ENCODE measurements at regions not wholly inside any gene's neighbourhood (a gene's known extent, or its start where the extent isn't known, plus 50 kb on each side); places are given as distances from the start of the nearest gene placed in this dataset.

- H2AFZ ChIP-seq (ENCODE audit: low read length): no peak overlapping the region
- H3K27me3 ChIP-seq (ENCODE audit: control insufficient read depth, insufficient read depth, low read length): no peaks in the 10 kb centered on the region
- no peaks in the 10 kb centered on the region for H3K79me2 ChIP-seq (ENCODE audit: control insufficient read depth, insufficient read depth, low read length)
- no peak overlapping the region for H3K4me2 ChIP-seq (ENCODE audit: extremely low read depth, insufficient read depth, low read length)
- no peak for TF ChIP-seq EZH2 (IDR thresholded peaks at IDR 0.05; ENCODE audit: low read length, missing control alignments)
- no peak for TF ChIP-seq CTCF (conservative IDR thresholded peaks at IDR 0.05 in 1 of 2, IDR thresholded peaks at IDR 0.05 in 1 of 2; ENCODE audit: low read depth in 1 of 2, low read length in 2 of 2)
- H4K20me1 ChIP-seq (ENCODE audit: control insufficient read depth, extremely low read depth, insufficient read depth, low read length): no peaks in the 10 kb centered on the region
- no peaks in the 10 kb centered on the region for H3K4me1 ChIP-seq (ENCODE audit: control insufficient read depth, extremely low read depth, insufficient read depth, low read length)
- no peak overlapping the region for H3K4me3 ChIP-seq (replicated peaks in 1 of 4; ENCODE audit: control extremely low read depth in 1 of 4, insufficient read depth in 1 of 4, low read depth in 3 of 4, low read length in 4 of 4)
- DNase-seq (ENCODE audit: low read depth in 2 of 2): no peak
- H3K9me3 ChIP-seq (ENCODE audit: control insufficient read depth, insufficient read depth, low read depth, low read length): no peaks in the 10 kb centered on the region
- no peak overlapping the region for H3K9ac ChIP-seq (ENCODE audit: insufficient read depth, low read length)
- H3K27ac ChIP-seq (ENCODE audit: insufficient read depth, low read length): no peak overlapping the region
- H3K36me3 ChIP-seq (ENCODE audit: control insufficient read depth, insufficient read depth, low read length): no peaks in the 10 kb centered on the region
Observed at GRCh38 chr13:104206450-104207044, 1140.3 kb upstream of the SLC10A2 start.

GRCh38 chr13:104204177-104204576 is 1138.0 kb upstream of the SLC10A2 start:
- Histone ChIP-seq H4K20me1 (ENCODE audit: control insufficient read depth, extremely low read depth, insufficient read depth, low read length) (no peaks in the 10 kb centered on the region), H3K9me3 (ENCODE audit: control insufficient read depth, insufficient read depth, low read depth, low read length) (no peaks in the 10 kb centered on the region), H3K4me2 (ENCODE audit: extremely low read depth, insufficient read depth, low read length) (no peak overlapping the region), H3K36me3 (ENCODE audit: control insufficient read depth, insufficient read depth, low read length) (no peaks in the 10 kb centered on the region), H3K9ac (ENCODE audit: insufficient read depth, low read length) (no peak overlapping the region), H2AFZ (ENCODE audit: low read length) (no peak overlapping the region), H3K4me3 (replicated peaks in 1 of 4; ENCODE audit: control extremely low read depth in 1 of 4, insufficient read depth in 1 of 4, low read depth in 3 of 4, low read length in 4 of 4) (no peak overlapping the region), H3K79me2 (ENCODE audit: control insufficient read depth, insufficient read depth, low read length) (no peaks in the 10 kb centered on the region), H3K27ac (ENCODE audit: insufficient read depth, low read length) (no peak overlapping the region), H3K27me3 (ENCODE audit: control insufficient read depth, insufficient read depth, low read length) (no peaks in the 10 kb centered on the region), H3K4me1 (ENCODE audit: control insufficient read depth, extremely low read depth, insufficient read depth, low read length) (no peaks in the 10 kb centered on the region)
- no peak for DNase-seq (ENCODE audit: low read depth in 2 of 2)
- TF ChIP-seq EZH2 (IDR thresholded peaks at IDR 0.05; ENCODE audit: low read length, missing control alignments) (no peak), CTCF (conservative IDR thresholded peaks at IDR 0.05 in 1 of 2, IDR thresholded peaks at IDR 0.05 in 1 of 2; ENCODE audit: low read depth in 1 of 2, low read length in 2 of 2) (no peak)

DNA sequence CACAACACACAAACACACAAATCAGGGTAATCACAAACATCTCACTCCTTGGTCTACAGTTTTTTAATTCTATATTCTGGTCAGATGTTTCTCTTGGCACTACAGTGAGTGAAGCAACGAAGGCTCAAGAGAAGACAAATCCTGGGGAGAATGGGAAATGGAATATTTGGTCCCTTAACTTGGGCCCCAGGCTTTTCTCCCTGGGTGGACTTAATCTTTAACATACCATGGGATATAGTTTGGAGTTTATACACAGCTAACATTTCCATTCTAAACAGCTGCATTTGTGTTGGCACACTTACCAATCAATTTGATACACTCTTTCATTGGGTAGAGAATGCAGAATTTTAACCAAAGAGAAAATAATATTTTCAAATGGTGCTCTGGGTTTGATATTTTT is 1132.6 kb upstream of the SLC10A2 start:
- Histone ChIP-seq H3K9me3 (ENCODE audit: control insufficient read depth, insufficient read depth, low read depth, low read length) (no peaks in the 10 kb centered on the region), H3K79me2 (ENCODE audit: control insufficient read depth, insufficient read depth, low read length) (no peaks in the 10 kb centered on the region), H3K4me2 (ENCODE audit: extremely low read depth, insufficient read depth, low read length) (no peak overlapping the region), H4K20me1 (ENCODE audit: control insufficient read depth, extremely low read depth, insufficient read depth, low read length) (no peaks in the 10 kb centered on the region), H3K9ac (ENCODE audit: insufficient read depth, low read length) (no peak overlapping the region), H2AFZ (ENCODE audit: low read length) (no peak overlapping the region), H3K27ac (ENCODE audit: insufficient read depth, low read length) (no peak overlapping the region), H3K4me3 (replicated peaks in 1 of 4; ENCODE audit: control extremely low read depth in 1 of 4, insufficient read depth in 1 of 4, low read depth in 3 of 4, low read length in 4 of 4) (no peak overlapping the region), H3K27me3 (ENCODE audit: control insufficient read depth, insufficient read depth, low read length) (no peaks in the 10 kb centered on the region), H3K4me1 (ENCODE audit: control insufficient read depth, extremely low read depth, insufficient read depth, low read length) (no peaks in the 10 kb centered on the region), H3K36me3 (ENCODE audit: control insufficient read depth, insufficient read depth, low read length) (no peaks in the 10 kb centered on the region)
- no peak for DNase-seq (ENCODE audit: low read depth in 2 of 2)
- TF ChIP-seq EZH2 (IDR thresholded peaks at IDR 0.05; ENCODE audit: low read length, missing control alignments) (no peak), CTCF (conservative IDR thresholded peaks at IDR 0.05 in 1 of 2, IDR thresholded peaks at IDR 0.05 in 1 of 2; ENCODE audit: low read depth in 1 of 2, low read length in 2 of 2) (no peak)
